Amniotic epithelial cell (primary cell): ENCODE measurements at regions not wholly inside any gene's neighbourhood (a gene's known extent, or its start where the extent isn't known, plus 50 kb on each side); places are given as distances from the start of the nearest gene placed in this dataset.
A peak's percentile ranks its signal among the peaks of the same experiment; 100 is the strongest.

Source experiments
- DNase-seq: peaks from one replicate; pipeline ENCODE4 v3.0.0-alpha.2; 2010; ENCODE audit warnings: low read depth

DNA sequence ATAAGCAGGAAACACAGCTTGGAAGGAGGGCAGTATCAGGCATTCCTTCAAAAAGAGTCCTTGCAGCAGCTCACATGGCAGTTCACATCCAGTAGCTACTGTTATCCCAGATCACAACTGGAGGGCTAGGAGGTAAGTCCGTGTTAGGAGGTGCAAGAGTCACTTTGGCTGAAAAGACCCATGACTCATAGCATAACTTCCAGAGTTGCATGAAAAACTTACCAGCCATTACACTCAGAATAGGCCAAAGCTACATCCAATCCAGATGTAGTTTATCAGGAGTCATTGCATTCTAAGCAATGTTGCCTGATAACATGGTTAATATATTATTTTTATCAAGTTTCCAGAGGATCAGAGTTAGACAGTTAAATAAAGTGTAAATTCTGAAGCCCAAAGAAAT, 1126.4 kb upstream of the SEMA6A start:
- peak; percentile 71 for DNase-seq

DNA sequence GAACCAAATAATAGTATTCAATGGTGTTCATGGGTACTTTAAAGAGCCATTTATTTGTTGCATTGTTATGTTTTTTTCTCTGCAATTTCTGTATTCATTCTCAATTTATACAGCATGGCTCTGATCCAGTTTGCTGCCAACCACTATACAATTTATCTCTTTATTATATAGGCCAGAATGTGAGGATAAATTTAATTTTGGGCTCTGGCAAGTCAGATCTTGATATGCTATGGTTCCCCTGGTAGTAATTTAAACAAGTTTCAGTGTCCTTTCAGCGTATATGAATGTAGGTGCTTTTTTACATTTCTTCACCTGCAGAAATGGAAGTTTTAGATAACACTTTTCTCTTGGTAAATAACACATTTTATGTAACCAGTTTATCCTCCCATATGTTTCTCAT, 1118.0 kb upstream of the SEMA6A start:
- no peak for DNase-seq

DNA sequence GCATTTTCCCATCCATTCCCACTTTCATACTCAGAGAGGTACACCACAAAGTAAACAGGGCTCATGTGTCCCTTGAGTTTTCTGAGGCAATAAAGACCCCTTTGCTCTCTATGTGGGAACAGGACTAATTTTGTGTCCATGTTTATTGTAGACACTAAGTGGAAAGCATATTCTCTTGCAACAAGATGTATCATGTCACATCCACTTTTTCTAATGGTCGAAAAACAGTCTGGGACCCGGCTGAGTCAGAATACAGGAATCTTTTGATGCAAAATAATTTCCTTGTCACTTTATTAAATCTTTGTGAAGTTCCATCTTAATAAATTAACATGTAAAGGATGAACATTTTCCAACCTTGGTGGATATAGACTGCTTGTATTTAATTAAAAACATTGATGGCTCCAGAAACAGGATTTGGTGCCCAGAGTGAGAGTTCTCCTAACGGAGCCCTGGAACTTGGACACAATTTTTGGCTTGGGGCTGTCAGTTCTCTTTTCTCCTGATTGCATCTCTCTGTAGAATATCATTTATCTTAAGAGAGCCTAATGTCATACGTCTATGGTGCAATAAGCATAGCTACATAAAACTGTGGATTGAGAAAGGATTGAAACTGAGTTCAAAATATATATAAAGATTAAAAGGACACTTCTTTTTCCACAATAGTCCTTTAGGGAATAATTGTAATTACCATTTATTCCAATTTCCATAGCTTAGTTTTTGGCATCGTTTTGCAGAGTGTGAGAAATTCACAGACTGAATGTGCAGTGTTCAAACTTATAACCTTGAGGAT, 1116.7 kb upstream of the SEMA6A start:
- no peak for DNase-seq

DNA sequence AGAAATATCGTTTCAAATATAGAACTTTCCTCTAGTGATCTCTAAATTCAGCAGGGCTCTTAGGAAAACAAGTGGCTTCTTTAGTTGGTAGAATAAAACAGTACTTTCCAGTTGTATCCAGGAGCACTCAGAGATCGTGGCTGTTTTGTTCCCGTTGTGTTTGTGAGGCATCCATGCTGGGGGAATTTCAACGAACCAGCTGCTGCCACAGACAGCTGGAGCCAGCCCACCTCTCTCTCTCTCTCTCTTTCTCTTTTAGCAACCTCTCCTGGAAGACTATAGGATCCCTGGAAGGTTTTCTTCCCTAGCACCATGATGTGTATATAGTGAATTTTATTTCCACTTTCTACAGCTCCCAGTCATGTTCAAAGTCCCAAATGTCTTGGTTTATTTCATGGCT, 1116.0 kb upstream of the SEMA6A start:
- DNase-seq = no peak

DNA sequence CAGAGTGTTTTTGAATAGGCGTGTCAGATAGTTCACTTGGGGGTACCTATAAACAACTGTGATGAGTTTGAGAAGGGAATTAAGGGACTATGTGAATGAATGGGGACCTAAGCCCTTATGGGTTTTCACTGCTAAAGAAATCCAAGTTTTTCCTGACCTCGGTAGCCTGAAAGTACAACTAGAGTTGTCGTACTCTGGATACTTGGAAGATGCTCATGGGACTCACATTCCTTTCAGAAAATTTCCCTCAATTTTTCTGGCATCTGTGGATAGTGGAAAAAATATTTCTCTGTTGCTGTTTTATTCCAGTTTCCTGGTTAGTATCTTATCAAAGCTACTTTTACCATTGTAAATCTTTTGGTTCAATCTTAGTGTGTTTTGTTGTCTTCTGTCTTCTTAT, 1112.3 kb upstream of the SEMA6A start:
- DNase-seq = no peak

DNA sequence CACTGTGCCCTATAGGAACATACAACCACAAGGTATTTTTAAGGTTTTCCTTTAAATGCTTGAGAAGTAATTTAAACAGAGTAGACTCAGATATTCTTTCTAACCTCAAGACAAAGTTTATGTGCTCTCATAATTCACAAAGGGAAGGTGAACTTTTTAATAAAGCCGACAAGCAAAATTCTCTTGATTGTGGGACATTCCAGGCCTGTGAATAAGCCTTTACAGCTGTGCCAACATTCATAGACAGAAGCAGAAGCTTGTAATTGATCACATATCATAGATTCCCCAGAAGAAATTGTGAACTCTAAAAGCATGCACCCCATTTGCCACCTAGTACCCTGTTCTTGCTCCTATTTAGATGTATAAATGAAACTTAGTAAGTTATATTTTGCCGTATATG, 1107.8 kb upstream of the SEMA6A start:
- no peak for DNase-seq

DNA sequence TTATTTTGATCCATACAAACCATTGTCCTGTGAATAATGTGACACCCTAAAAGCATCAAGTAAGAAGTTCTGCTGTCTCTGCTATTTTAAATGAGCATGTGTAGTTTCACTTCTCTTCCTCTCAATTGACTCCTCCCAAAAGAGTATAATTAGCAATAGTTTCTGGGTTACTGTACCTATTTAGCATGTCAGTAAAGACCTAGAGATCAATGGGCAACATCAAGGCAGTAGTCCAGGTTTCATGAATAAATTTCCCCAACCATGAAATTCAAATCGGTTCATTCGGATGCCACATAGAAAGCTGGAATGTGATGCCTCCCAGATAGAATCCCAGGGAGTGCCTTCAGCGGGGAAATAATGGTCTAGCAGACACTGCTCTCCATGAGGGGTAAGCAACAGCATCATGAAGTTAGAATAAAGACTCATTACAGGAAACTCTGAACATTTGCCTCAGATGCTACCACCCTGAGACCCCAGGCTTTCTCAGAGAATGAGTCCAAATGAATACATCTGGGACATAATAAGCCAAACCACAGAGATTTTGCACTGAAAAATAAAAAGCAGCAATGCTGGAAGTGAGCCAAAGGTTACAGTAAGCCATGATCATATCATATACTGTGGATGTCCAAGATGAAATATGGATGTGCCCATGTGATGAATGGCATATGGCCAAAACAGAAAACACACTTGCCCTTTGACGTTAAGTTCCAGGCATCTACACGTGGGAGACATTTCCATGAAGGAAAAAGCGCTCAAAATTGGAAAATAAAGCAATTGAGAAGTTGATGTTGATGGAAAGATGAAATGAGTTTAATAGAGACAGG, 1107.0 kb upstream of the SEMA6A start:
- DNase-seq = no peak

DNA sequence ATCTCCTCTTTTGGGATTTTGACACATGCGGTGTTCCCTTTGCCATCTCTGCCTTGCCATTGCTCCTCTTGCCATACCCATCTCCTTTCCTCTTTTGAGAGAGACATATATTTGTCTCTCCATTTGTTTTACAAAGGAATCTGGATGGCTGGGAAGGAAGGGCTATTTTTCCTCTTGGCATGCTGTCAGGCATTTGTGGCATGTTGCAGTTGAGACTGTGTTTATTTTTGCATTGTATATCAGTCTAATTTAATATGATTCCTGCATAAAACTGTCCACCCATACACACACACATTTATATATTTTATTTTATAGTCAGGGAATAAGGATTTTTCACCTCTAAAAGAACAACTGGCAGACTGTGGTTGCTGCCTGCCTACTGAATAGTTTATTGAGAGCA, 1105.8 kb upstream of the SEMA6A start:
- DNase-seq = no peak

DNA sequence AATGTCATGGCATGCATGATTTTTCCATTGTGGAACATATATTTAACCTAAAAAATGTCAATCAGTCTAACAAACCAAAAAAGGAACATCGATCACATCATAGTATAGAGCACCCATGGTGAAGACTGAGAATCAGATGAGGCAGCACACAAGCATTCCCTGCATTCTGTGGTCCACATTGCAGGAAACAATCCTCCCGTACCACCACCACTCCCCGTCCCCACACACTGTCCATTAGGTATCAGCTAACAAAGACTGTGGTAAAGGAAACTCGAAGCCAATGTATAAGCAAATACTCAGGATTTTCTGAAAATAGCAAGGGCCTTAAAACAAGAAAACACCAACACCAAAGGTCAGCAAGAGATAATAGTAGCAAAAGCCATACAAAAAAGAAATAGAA, 1104.4 kb upstream of the SEMA6A start:
- no peak for DNase-seq

DNA sequence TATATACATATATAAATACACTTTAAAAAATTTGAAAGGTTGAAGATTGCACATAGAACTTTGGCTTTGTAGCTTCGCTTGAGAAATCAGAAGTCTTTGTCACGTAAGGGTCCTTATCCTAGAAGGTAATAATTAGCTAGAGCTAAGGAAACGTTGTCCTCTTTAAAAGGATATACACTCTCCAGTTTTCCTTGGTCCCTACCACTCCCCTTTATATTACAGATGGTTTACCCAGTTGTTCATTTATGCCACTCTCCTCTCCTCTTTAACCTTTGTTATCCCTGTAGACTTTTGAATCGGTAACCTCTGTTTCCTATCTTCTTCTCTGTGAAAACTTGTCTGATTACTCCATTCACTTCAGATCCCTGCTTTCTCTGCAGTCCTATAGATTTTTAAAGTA, 1101.0 kb upstream of the SEMA6A start:
- DNase-seq = no peak

DNA sequence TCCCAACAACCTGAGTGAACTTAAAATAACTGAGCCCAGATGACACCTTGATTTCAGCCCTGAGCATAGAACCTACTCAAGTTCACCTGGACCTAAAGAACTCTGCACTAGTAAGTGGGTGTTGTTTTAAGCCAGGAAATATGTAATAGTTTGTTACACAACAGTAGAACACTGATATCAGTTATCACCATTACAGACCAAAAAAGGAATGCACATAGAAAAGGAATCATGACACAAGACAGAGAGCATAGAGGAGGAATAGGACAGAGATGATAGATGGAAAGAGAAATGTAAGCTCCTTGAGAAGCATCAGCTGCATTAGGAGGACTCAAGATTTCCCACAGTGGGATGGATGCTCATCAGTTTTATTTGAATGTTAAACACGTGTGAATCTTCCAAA, 1096.9 kb upstream of the SEMA6A start:
- peak; percentile 57 for DNase-seq

DNA sequence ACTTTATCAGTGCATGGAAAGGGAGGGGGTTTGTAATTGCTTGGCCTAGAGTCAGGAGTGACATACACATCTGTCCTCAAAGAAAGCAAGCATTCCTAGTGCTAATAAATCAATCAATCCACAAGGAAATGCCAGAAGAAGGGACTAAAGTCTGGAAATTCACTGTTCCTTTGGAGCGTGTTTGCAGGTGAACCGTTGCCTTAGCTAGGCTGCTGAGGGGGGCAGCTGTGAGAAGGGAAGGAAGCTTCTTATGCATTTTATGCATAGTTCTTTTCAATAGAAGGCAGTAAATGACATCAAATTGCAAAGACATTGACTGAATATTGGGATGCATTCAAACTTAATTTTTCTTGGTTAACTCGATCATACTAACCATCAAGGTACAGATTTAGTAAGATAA, 1092.5 kb upstream of the SEMA6A start:
- DNase-seq = no peak

DNA sequence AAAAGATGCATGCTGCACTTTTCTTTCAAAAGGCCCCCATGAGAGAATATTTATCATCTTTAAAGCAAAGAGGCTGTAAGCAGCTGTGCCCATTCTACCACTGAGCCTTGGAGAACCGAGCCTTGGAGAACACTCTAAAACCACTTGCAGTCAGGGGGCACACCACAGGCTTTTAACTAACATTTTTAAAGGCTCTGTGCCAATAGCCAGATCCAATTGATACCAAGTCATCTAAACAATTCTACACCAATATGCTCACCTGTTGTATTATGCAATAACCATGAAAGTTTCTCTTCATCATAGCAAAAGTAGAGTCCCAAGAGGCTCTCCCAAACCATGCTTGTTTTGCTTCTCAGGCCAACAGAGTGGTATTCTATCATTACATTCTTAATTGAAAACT, 1090.5 kb upstream of the SEMA6A start:
- no peak for DNase-seq

DNA sequence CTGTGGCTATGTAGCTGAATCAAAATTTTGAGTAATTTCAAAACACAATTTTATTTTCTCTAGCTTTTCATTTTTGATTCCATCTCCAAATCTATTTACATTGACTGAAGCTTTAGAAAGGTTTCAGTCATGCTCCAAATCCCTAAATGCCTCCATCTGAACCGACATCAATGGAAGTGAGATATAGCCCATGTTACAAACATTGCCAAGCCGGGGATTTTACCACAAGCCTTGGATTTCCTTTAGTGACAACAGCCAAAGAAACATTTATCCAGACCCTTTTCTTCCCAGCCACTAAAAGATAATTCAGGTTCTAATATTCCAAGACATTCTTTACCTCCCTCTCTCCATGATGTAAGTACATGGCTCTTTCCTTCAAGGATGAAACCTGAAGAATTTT, 1087.7 kb upstream of the SEMA6A start:
- no peak for DNase-seq

DNA sequence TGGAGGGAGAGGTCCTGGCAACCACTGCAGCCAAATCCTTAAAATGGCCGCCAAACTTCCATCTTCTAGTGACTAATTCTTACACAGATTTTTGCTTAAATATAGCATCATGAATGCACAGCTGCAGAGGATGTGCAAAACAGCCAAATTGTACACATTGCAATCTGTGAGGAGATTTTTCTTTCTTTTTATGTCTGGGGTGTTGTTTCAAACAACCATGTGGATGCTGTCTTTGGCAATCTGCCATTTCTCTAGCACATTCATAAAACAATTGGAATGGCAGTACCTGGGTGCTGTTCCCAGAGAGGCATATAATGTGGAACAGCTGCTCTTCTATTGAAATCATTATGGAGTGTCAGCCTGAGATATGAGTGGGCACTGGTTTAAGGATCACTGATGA, 1082.9 kb upstream of the SEMA6A start:
- no peak for DNase-seq

DNA sequence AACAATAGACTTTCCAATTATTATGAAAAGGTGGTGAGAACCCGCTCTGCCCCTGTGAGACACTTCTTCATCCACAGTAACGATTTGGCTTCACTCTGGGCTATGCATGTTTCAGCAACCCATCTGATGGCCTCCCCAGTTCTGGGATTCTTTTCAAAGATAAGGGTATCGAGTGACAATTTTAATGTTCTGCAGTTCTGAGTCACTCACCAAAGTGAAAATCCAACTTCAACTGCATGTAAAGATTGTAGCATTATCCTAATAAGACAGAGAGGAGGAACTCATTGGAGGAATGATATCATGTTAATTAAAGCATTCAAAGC, 1078.3 kb upstream of the SEMA6A start:
- no peak for DNase-seq

DNA sequence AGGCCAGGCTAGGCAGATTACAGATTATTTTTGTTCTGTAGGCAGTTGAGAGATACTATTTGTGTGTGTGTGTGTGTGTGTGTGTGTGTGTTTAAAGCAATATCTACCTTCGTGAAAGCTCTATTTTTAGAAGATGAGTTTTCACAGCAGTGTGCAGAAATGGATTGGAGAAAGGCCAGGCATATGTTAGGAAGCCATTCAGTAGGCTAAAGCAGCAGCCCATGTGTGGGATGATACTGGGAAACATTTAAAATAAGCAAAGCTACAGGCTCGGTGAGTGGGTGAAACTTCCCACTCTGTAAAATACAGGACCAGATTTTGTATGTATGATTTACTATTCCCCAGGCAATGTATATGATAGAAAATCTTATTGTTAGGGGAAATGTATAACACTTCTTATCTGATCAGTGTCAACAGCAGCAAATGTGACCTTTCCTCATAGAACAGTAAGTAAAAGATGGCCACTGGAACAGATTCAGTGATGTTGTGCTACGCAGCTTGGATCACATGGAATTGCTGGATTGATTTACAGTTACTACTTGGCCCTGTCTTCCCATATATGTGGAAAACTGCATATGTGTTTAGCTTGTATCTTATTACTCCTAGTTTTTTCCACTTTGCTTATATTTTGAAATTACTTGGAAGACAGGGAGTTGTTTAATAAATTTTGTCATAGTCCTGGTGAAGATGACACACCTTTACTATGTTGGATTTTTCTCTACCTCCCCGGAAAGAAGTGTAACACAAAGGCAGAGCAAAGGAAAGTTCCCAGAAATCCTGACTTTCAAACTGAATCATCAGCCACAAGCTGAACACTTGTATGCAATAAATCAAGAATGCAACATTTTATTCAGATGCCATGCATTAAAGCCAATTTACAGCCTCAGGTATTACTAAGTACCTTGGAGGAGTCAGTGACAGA, 1077.7 kb upstream of the SEMA6A start:
- DNase-seq = peak; percentile 53

DNA sequence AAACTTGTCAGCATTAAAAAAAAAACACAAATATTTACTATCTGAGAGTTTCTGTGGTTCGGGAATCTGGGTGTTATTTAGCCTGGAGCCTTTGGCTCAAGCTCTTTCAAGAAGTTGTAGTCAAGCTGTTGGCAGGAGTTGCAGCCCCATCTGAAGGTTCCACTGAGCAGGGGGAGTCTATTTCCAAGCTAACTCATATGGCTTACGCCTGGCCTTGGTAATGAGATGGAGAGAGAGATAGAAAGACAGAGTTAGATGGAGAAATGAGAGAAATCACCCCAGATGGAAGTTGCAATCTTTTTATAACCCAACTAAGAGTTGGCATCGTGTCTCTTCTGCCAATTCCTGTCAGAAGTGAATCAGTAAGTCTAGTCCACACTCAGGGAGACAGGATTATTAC, 1075.2 kb upstream of the SEMA6A start:
- DNase-seq = no peak

DNA sequence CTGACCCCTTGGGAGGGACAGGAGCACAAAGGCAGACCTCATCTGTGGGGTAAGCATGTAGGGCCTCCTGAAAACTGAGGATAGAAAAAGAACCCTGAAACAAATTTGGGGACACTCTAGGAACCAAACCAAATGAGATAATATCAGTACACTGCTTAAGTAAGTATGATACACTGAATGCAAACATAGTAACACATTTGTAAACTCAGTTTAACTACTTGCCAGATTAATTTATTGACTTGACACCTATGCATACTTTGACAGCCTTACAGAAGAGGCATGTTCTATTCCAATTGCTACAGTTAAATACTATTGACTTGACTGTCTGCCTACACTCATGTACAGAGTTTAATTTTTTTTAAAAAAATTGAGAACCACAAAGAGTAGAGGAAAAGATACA, 1070.8 kb upstream of the SEMA6A start:
- DNase-seq = no peak

DNA sequence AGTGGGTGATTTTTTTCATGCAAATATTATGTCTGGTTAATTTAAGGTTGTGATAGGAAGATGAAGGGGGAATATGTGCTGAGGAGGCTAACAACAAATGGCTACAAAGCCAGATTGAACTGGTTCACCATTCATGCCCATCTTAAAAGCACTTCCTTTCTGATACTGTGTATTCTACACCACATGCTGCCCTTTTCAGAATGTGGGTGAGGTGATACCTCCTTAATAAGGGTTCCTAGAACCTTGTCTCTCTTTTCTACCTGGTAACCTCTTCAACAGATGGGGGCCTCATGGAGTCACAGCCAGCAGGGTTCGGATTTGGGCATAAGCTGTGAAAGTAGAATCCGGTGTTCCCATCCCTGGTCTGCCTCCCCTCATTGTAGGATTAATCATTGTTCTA, 1064.0 kb upstream of the SEMA6A start:
- no peak for DNase-seq

DNA sequence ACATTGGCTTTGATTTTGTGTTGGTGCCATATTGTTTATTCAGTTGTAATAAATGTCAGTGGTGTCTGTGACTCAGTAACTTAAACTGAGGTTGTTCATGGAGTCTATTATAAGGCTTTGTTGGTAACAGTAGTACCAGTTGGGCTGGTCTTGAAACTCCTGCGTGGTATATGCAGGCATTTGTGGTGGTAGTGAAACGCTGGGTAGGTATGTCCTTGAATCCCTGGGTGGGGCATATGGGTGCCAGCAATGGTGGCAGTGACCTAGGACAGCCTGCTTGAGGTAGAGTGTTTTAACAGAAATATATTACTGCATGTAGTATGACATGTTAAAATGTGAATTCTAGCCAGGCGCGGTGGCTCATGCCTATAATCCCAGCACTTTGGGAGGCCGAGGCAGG, 1058.5 kb upstream of the SEMA6A start:
- DNase-seq = no peak

DNA sequence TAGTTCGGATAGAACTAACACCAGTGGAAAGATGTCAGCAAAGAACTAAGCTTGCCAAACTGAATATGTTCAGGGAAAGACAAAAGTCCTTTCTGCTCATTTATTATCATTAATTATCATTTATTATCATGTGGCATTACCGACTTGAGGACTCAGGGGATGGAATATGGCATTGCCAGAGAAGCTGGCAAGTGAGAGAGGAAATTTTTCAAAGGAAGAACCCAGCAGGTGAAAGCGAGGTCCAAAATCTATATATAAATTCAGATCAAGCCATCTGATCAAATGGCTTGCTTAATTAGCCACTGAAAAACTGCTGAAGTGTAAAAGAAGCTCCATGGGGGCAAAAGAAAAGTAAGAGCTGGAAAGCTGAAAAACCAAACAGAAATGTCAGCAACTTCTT, 1049.6 kb upstream of the SEMA6A start:
- no peak for DNase-seq
